ENCODE measurements at regions not wholly inside any gene's neighbourhood (a gene's known extent, or its start where the extent isn't known, plus 50 kb on each side); places are given as distances from the start of the nearest gene placed in this dataset.

GRCh38 chr5:63554191-63554590 is 408.1 kb downstream of the HTR1A start:
- WGBS (ENCODE audit: insufficient coverage, low coverage, low lambda C conversion rate, missing lambda C conversion rate) = 14% methylated on average over 1 of the region's 3 CpGs
- Histone ChIP-seq H3K27me3 (no peaks in the 10 kb centered on the region), H3K4me1 (no peaks in the 10 kb centered on the region), H3K27ac (no peak overlapping the region), H3K4me3 (no peak overlapping the region), H3K9me3 (no peaks in the 10 kb centered on the region), H3K36me3 (no peaks in the 10 kb centered on the region)
- intact Hi-C loops (cut with DNase I) = no loop called here
- DNase-seq (no peak), ATAC-seq (no peak)
- TF ChIP-seq CTCF (IDR thresholded peaks at IDR 0.05) (no peak), POLR2A (IDR thresholded peaks at IDR 0.05) (no peak)

- ATAC-seq (no peak), DNase-seq (no peak)
- intact Hi-C loops (cut with DNase I) = no loop called here
- TF ChIP-seq POLR2A (IDR thresholded peaks at IDR 0.05) (no peak), CTCF (IDR thresholded peaks at IDR 0.05) (no peak)
- H3K27ac ChIP-seq = no peak overlapping the region
- no peaks in the 10 kb centered on the region for H3K36me3 ChIP-seq
- no peaks in the 10 kb centered on the region for H3K4me1 ChIP-seq
- WGBS (ENCODE audit: insufficient coverage, low coverage, low lambda C conversion rate, missing lambda C conversion rate) = 85% methylated on average over 1 of the region's 1 CpG
- H3K9me3 ChIP-seq = no peaks in the 10 kb centered on the region
- H3K4me3 ChIP-seq = no peak overlapping the region
- no peaks in the 10 kb centered on the region for H3K27me3 ChIP-seq
These were observed 409.2 kb downstream of the HTR1A start for GRCh38 chr5:63553073-63553472.

- no peaks in the 10 kb centered on the region for H3K36me3 ChIP-seq
- H3K27ac ChIP-seq = peak overlapping the region in 2 of 3 donors; percentile 12 to 35
- no peaks in the 10 kb centered on the region for H3K27me3 ChIP-seq
- intact Hi-C loops (cut with DNase I) = no loop called here
- no peak for DNase-seq
- peaks cover 0 to 5% (median 0%) of the 10 kb centered on the region in 4 donors for H3K9me3 ChIP-seq
- no peak for TF ChIP-seq CTCF (IDR thresholded peaks at IDR 0.05)
- no peak for TF ChIP-seq POLR2A (IDR thresholded peaks at IDR 0.05)
- ATAC-seq = peak; percentile 93 to 99 (median 95)
- H3K4me1 ChIP-seq = peaks cover 0 to 4% (median 0%) of the 10 kb centered on the region in 4 donors
- H3K4me3 ChIP-seq = no peak overlapping the region
These were observed 426.2 kb downstream of the HTR1A start for GRCh38 chr5:63535840-63536602.

- Histone ChIP-seq H3K4me1 (no peaks in the 10 kb centered on the region), H3K9me3 (no peaks in the 10 kb centered on the region), H3K27ac (no peak overlapping the region), H3K4me3 (no peak overlapping the region), H3K36me3 (no peaks in the 10 kb centered on the region), H3K27me3 (no peaks in the 10 kb centered on the region)
- DNase-seq (no peak), ATAC-seq (no peak)
- WGBS (ENCODE audit: insufficient coverage, low coverage, low lambda C conversion rate, missing lambda C conversion rate) = 7% methylated on average over 1 of the region's 1 CpG
- TF ChIP-seq CTCF (IDR thresholded peaks at IDR 0.05) (no peak), POLR2A (IDR thresholded peaks at IDR 0.05) (no peak)
- intact Hi-C loops (cut with DNase I) = no loop called here
These were observed 438.0 kb downstream of the HTR1A start for GRCh38 chr5:63524281-63524680.

GRCh38 chr5:63516006-63516405 is 446.2 kb downstream of the HTR1A start:
- no peak for ATAC-seq
- TF ChIP-seq POLR2A (IDR thresholded peaks at IDR 0.05) (no peak), CTCF (IDR thresholded peaks at IDR 0.05) (no peak)
- no peaks in the 10 kb centered on the region for H3K27me3 ChIP-seq
- intact Hi-C loops (cut with DNase I) = no loop called here
- no peak overlapping the region for H3K4me3 ChIP-seq
- H3K4me1 ChIP-seq = no peaks in the 10 kb centered on the region
- H3K27ac ChIP-seq = no peak overlapping the region
- no peak for DNase-seq
- H3K36me3 ChIP-seq = no peaks in the 10 kb centered on the region
- H3K9me3 ChIP-seq = no peaks in the 10 kb centered on the region
